ENCODE measurements at regions not wholly inside any gene's neighbourhood (a gene's known extent, or its start where the extent isn't known, plus 50 kb on each side); places are given as distances from the start of the nearest gene placed in this dataset.

GRCh38 chr9:108258640-108259039 lies 597.1 kb downstream of the ACTL7B start:
- no peak for TF ChIP-seq EZH2 (IDR thresholded peaks at IDR 0.05; ENCODE audit: borderline replicate concordance, insufficient read depth, low read depth, low read length, poor library complexity, severe bottlenecking)
- TF ChIP-seq, protein P1, sequence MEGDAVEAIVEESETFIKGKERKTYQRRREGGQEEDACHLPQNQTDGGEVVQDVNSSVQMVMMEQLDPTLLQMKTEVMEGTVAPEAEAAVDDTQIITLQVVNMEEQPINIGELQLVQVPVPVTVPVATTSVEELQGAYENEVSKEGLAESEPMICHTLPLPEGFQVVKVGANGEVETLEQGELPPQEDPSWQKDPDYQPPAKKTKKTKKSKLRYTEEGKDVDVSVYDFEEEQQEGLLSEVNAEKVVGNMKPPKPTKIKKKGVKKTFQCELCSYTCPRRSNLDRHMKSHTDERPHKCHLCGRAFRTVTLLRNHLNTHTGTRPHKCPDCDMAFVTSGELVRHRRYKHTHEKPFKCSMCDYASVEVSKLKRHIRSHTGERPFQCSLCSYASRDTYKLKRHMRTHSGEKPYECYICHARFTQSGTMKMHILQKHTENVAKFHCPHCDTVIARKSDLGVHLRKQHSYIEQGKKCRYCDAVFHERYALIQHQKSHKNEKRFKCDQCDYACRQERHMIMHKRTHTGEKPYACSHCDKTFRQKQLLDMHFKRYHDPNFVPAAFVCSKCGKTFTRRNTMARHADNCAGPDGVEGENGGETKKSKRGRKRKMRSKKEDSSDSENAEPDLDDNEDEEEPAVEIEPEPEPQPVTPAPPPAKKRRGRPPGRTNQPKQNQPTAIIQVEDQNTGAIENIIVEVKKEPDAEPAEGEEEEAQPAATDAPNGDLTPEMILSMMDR (IDR thresholded peaks at IDR 0.05), result no peak
- no peak for DNase-seq
- Mint-ChIP-seq H3K27ac (no peak overlapping the region), H3K4me3 (no peak overlapping the region), H3K9me3 (ENCODE audit: insufficient read depth) (no peaks in the 10 kb centered on the region), H3K27me3 (peaks cover 4% of the 10 kb centered on the region), H3K4me1 (no peaks in the 10 kb centered on the region)
- no peak for ATAC-seq (ENCODE audit: low read depth)
- no peak overlapping the region for H3K4me3 ChIP-seq (ENCODE audit: control extremely low read depth in 1 of 5, extremely low read depth in 1 of 5, insufficient read depth in 1 of 5, low read depth in 2 of 5, low read length in 4 of 5)
- ChIA-PET POLR2A (no interaction called here), CTCF (no interaction called here)
- no peak overlapping the region for H2AFZ ChIP-seq (ENCODE audit: insufficient read depth, low read depth, low read length, poor library complexity, severe bottlenecking)
- H3K4me1 ChIP-seq (ENCODE audit: control insufficient read depth in 2 of 2, insufficient read depth in 2 of 2, low read length in 2 of 2), result no peaks in the 10 kb centered on the region
- no peak overlapping the region for H3K4me2 ChIP-seq (replicated peaks; ENCODE audit: low read depth, low read length, poor library complexity, severe bottlenecking)
- H4K20me1 ChIP-seq (ENCODE audit: control insufficient read depth, insufficient read depth, low read length, poor library complexity, severe bottlenecking), result no peaks in the 10 kb centered on the region
- no peaks in the 10 kb centered on the region for H3K79me2 ChIP-seq (ENCODE audit: control insufficient read depth, insufficient read depth, low read length)
- no peaks in the 10 kb centered on the region for H3K36me3 ChIP-seq (replicated peaks in 1 of 2; ENCODE audit: control extremely low read depth in 1 of 2, control insufficient read depth in 1 of 2, extremely low read depth in 1 of 2, insufficient read depth in 2 of 2, low read length in 1 of 2)
- H3K27me3 ChIP-seq (replicated peaks in 1 of 4; ENCODE audit: control extremely low read depth in 1 of 4, control insufficient read depth in 3 of 4, insufficient read depth in 4 of 4, low read length in 3 of 4), result no peaks in the 10 kb centered on the region
- no peak overlapping the region for H3K27ac ChIP-seq (ENCODE audit: low read length in 2 of 2)
- no CpG with 5 or more reads among the region's 2 CpGs for WGBS (ENCODE audit: insufficient coverage)
- no peak overlapping the region for H3K9ac ChIP-seq (ENCODE audit: low read length)
- intact Hi-C loops (cut with micrococcal nuclease), result no loop called here
- H3K9me3 ChIP-seq (ENCODE audit: control extremely low read depth in 1 of 3, control insufficient read depth in 2 of 3, insufficient read depth in 1 of 3, low read length in 2 of 3), result no peaks in the 10 kb centered on the region

DNA sequence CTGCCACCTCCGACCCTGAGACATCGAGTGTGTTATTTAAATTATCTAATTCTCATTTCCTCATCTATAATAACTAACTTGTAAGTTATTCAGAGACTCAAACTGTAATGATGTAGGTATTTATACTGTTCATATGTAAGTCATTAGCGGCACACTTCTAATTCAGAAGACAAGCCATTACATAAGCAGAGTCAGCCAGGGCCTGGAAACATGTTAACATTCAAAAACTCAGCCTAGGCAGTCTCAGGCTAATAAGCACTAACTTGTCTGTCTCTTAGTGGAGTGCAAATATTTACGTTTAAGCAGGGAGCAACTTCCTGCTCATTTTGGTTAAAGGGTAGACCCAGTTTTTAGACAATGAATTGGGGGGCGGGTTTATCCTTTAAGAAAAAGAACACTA lies 598.4 kb downstream of the ACTL7B start:
- intact Hi-C loops (cut with micrococcal nuclease), result no loop called here
- DNase-seq (no peak), ATAC-seq (ENCODE audit: low read depth) (no peak)
- Mint-ChIP-seq H3K27me3 (peaks cover 4% of the 10 kb centered on the region), H3K9me3 (ENCODE audit: insufficient read depth) (no peaks in the 10 kb centered on the region), H3K27ac (no peak overlapping the region), H3K4me1 (no peaks in the 10 kb centered on the region), H3K4me3 (no peak overlapping the region)
- Histone ChIP-seq H3K4me2 (replicated peaks; ENCODE audit: low read depth, low read length, poor library complexity, severe bottlenecking) (no peak overlapping the region), H3K4me1 (ENCODE audit: control insufficient read depth in 2 of 2, insufficient read depth in 2 of 2, low read length in 2 of 2) (no peaks in the 10 kb centered on the region), H3K9me3 (ENCODE audit: control extremely low read depth in 1 of 3, control insufficient read depth in 2 of 3, insufficient read depth in 1 of 3, low read length in 2 of 3) (no peaks in the 10 kb centered on the region), H3K79me2 (ENCODE audit: control insufficient read depth, insufficient read depth, low read length) (no peaks in the 10 kb centered on the region), H3K27ac (ENCODE audit: low read length in 2 of 2) (no peak overlapping the region), H2AFZ (ENCODE audit: insufficient read depth, low read depth, low read length, poor library complexity, severe bottlenecking) (no peak overlapping the region), H3K36me3 (replicated peaks in 1 of 2; ENCODE audit: control extremely low read depth in 1 of 2, control insufficient read depth in 1 of 2, extremely low read depth in 1 of 2, insufficient read depth in 2 of 2, low read length in 1 of 2) (no peaks in the 10 kb centered on the region), H3K27me3 (replicated peaks in 1 of 4; ENCODE audit: control extremely low read depth in 1 of 4, control insufficient read depth in 3 of 4, insufficient read depth in 4 of 4, low read length in 3 of 4) (no peaks in the 10 kb centered on the region), H3K4me3 (ENCODE audit: control extremely low read depth in 1 of 5, extremely low read depth in 1 of 5, insufficient read depth in 1 of 5, low read depth in 2 of 5, low read length in 4 of 5) (no peak overlapping the region), H3K9ac (ENCODE audit: low read length) (no peak overlapping the region), H4K20me1 (ENCODE audit: control insufficient read depth, insufficient read depth, low read length, poor library complexity, severe bottlenecking) (no peaks in the 10 kb centered on the region)
- no peak for TF ChIP-seq EZH2 (IDR thresholded peaks at IDR 0.05; ENCODE audit: borderline replicate concordance, insufficient read depth, low read depth, low read length, poor library complexity, severe bottlenecking)
- TF ChIP-seq, protein P1 (IDR thresholded peaks at IDR 0.05), result no peak
- CTCF ChIA-PET, result no interaction called here
- POLR2A ChIA-PET, result no interaction called here
- WGBS (ENCODE audit: insufficient coverage), result no CpG with 5 or more reads among the region's 5 CpGs

Measured in B cell (primary cell).